ENCODE measurements at regions not wholly inside any gene's neighbourhood (a gene's known extent, or its start where the extent isn't known, plus 50 kb on each side); places are given as distances from the start of the nearest gene placed in this dataset.

DNA sequence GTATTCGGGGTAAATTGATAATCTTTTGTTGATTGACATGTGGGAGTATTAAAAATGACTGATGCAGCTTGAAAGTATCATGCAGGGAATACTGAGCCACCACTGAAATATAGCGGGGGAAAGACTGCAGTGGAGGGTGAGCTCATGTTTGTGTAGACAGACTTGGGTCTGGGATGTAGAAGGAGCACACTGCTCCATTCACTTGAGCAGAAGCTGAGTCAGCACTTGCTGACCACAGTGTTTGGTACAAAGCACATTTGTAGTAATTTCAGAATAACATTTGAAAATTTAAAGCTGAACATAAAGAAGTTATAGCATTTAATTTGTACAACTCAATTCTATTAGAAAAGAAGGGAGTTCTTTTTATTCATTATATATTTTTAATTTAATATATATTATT, 304.3 kb upstream of the PRICKLE1 start:
- RAD21 ChIA-PET (ENCODE audit: low non-redundant PET in 1 of 2, low total read pairs in 2 of 2, uncharacterized antibody in 2 of 2, unreplicated experiment in 2 of 2): no interaction called here
- intact Hi-C loops (cut with micrococcal nuclease): no loop called here
- no peaks in the 10 kb centered on the region for H3K27me3 ChIP-seq (ENCODE audit: insufficient read depth, low read length)
- DNase-seq (ENCODE audit: low read depth, low spot score): no peak
- H3K9ac ChIP-seq (ENCODE audit: low read length): no peak overlapping the region
- no peak overlapping the region for H3K4me2 ChIP-seq (ENCODE audit: low read length)
- H3K4me3 ChIP-seq (replicated peaks in 1 of 2; ENCODE audit: low read depth in 1 of 2, low read length in 2 of 2): no peak overlapping the region
- no peak overlapping the region for H2AFZ ChIP-seq (ENCODE audit: low read depth, low read length, poor library complexity, severe bottlenecking)
- CTCF ChIA-PET: no interaction called here
- H3K79me2 ChIP-seq (ENCODE audit: insufficient read depth, low read length): no peaks in the 10 kb centered on the region
- H4K20me1 ChIP-seq (ENCODE audit: insufficient read depth): no peaks in the 10 kb centered on the region
- BruUV-seq (replicated peaks): no TSS peak
- no peaks in the 10 kb centered on the region for H3K9me3 ChIP-seq (ENCODE audit: control insufficient read depth in 1 of 2, insufficient read depth in 1 of 2, low read depth in 1 of 2, low read length in 2 of 2)
- POLR2A ChIA-PET: no interaction called here
- no peak for ATAC-seq
- H3K27ac ChIP-seq (ENCODE audit: low read depth, low read length): no peak overlapping the region
- no peak for TF ChIP-seq ZFX (IDR thresholded peaks at IDR 0.05)
- no peak for TF ChIP-seq EZH2phosphoT487 (IDR thresholded peaks at IDR 0.05; ENCODE audit: borderline replicate concordance)
- no peak for TF ChIP-seq TCF7L2 (IDR thresholded peaks at IDR 0.05; ENCODE audit: borderline replicate concordance, extremely low read depth, insufficient read depth, insufficient read length)
- no peak for TF ChIP-seq ELF1 (IDR thresholded peaks at IDR 0.05; ENCODE audit: borderline replicate concordance, low read depth)
- no peak for TF ChIP-seq YY1 (IDR thresholded peaks at IDR 0.05; ENCODE audit: extremely low read depth, insufficient replicate concordance, low read depth, low read length)
- no peak for TF ChIP-seq POLR2A (IDR thresholded peaks at IDR 0.05; ENCODE audit: borderline replicate concordance, extremely low read depth, insufficient read depth, insufficient read length)
- no peak for TF ChIP-seq CBX3 (IDR thresholded peaks at IDR 0.05; ENCODE audit: low read depth)
- TF ChIP-seq CEBPB (IDR thresholded peaks at IDR 0.05; ENCODE audit: low read depth): no peak
- TF ChIP-seq, protein P1, sequence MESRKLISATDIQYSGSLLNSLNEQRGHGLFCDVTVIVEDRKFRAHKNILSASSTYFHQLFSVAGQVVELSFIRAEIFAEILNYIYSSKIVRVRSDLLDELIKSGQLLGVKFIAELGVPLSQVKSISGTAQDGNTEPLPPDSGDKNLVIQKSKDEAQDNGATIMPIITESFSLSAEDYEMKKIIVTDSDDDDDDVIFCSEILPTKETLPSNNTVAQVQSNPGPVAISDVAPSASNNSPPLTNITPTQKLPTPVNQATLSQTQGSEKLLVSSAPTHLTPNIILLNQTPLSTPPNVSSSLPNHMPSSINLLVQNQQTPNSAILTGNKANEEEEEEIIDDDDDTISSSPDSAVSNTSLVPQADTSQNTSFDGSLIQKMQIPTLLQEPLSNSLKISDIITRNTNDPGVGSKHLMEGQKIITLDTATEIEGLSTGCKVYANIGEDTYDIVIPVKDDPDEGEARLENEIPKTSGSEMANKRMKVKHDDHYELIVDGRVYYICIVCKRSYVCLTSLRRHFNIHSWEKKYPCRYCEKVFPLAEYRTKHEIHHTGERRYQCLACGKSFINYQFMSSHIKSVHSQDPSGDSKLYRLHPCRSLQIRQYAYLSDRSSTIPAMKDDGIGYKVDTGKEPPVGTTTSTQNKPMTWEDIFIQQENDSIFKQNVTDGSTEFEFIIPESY (IDR thresholded peaks at IDR 0.05; ENCODE audit: extremely low read depth, insufficient replicate concordance, low read length): no peak
- no peak for TF ChIP-seq SP1 (IDR thresholded peaks at IDR 0.05; ENCODE audit: low read depth)
- TF ChIP-seq JUND (IDR thresholded peaks at IDR 0.05): no peak
- no peak for TF ChIP-seq EZH2 (IDR thresholded peaks at IDR 0.05)
- no peak for TF ChIP-seq MAX (IDR thresholded peaks at IDR 0.05)
- TF ChIP-seq CTCF (IDR thresholded peaks at IDR 0.05 in 2 of 3, conservative IDR thresholded peaks at IDR 0.05 in 1 of 3; ENCODE audit: borderline replicate concordance in 1 of 3, insufficient read depth in 1 of 3, low read depth in 2 of 3, low read length in 2 of 3): no peak
- no peak for TF ChIP-seq FOSL1 (IDR thresholded peaks at IDR 0.05; ENCODE audit: low read depth)
- TF ChIP-seq EGR1 (IDR thresholded peaks at IDR 0.05; ENCODE audit: low read depth): no peak
- TF ChIP-seq, protein P2, sequence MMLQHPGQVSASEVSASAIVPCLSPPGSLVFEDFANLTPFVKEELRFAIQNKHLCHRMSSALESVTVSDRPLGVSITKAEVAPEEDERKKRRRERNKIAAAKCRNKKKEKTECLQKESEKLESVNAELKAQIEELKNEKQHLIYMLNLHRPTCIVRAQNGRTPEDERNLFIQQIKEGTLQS (IDR thresholded peaks at IDR 0.05): no peak
- H3K36me3 ChIP-seq (ENCODE audit: control insufficient read depth in 1 of 2, insufficient read depth in 2 of 2, low read length in 2 of 2): no peaks in the 10 kb centered on the region
- H3K4me1 ChIP-seq (ENCODE audit: control insufficient read depth in 1 of 2, insufficient read depth in 2 of 2, low read length in 2 of 2): no peaks in the 10 kb centered on the region
- no peaks in the 10 kb centered on the region for H3K9me2 ChIP-seq (ENCODE audit: insufficient read depth)
